HEK293 (cell line): ENCODE measurements at regions not wholly inside any gene's neighbourhood (a gene's known extent, or its start where the extent isn't known, plus 50 kb on each side); places are given as distances from the start of the nearest gene placed in this dataset.

Source experiments
- CTCF ChIA-PET: fragments of 350-600 bp; formaldehyde crosslinking; extraction: SDS; loops from one replicate; lab custom pipeline; 2021; ENCODE audit warnings: antibody characterized with exemption; lab: Yijun Ruan, JAX
- POLR2A ChIA-PET: fragments of 300-600 bp; formaldehyde crosslinking; extraction: SDS; loops from one replicate; lab custom pipeline; 2020; ENCODE audit warnings: antibody characterized with exemption, inconsistent platforms; lab: Yijun Ruan, JAX
- H3K27ac ChIP-seq: fragments of 200-500 bp; sonication (Bioruptor generic); 2 replicates; pipeline ENCODE4 v1.5.1; 2014; ENCODE audit warnings: low read depth, low read length, control low read depth, inconsistent platforms; ENCODE audit errors: extremely low read depth
- H3K36me3 ChIP-seq, 2 experiments: fragments of 200-500 bp in 1 of 2; sonication (Bioruptor generic) in 1 of 2; 1 replicate in 1 of 2; 2 replicates in 1 of 2; pipeline ENCODE4 v1.5.1; 2014 to 2017; ENCODE audit warnings: inconsistent platforms in 2 of 2, low read length in 2 of 2; ENCODE audit not compliant: control insufficient read depth in 2 of 2, insufficient read depth in 1 of 2
- H3K4me1 ChIP-seq: fragments of 200-500 bp; sonication (Bioruptor generic); 2 replicates; pipeline ENCODE4 v1.5.1; 2014; ENCODE audit warnings: mild to moderate bottlenecking, low read length, inconsistent platforms; ENCODE audit not compliant: control insufficient read depth, insufficient read depth
- H3K4me3 ChIP-seq: 2 replicates; pipeline ENCODE4 v1.5.1; 2011; ENCODE audit warnings: low read depth, mild to moderate bottlenecking, control low read depth, low read length, moderate library complexity
- H3K9me3 ChIP-seq: fragments of 200-500 bp; sonication (Bioruptor generic); 2 replicates; pipeline ENCODE4 v1.5.1; 2014; ENCODE audit warnings: low read depth, low read length, inconsistent platforms; ENCODE audit not compliant: control insufficient read depth, insufficient read depth
- ATF2 ChIP-seq: fragments of 450-650 bp; formaldehyde crosslinking; IDR thresholded peaks from 2 replicates; pipeline ENCODE4 v1.5.1; 2016; ENCODE audit warnings: missing biosample characterization, missing genetic modification characterization, low read depth
- EGR2 ChIP-seq: fragments of 450-650 bp; formaldehyde crosslinking; IDR thresholded peaks from 2 replicates; pipeline ENCODE4 v1.5.1; 2016; ENCODE audit warnings: low read depth, missing biosample characterization, missing genetic modification characterization
- REPIN1 ChIP-seq: fragments of 450-650 bp; formaldehyde crosslinking; IDR thresholded peaks from 2 replicates; pipeline ENCODE4 v1.5.1; 2017; ENCODE audit warnings: missing biosample characterization, missing genetic modification characterization, low read depth
- ZBTB20 ChIP-seq: fragments of 450-650 bp; formaldehyde crosslinking; IDR thresholded peaks from 2 replicates; pipeline ENCODE4 v1.5.1; 2016; ENCODE audit warnings: missing biosample characterization, missing genetic modification characterization
- ZIC2 ChIP-seq: fragments of 450-650 bp; formaldehyde crosslinking; IDR thresholded peaks from 2 replicates; pipeline ENCODE4 v1.5.1; 2016; ENCODE audit warnings: missing biosample characterization, missing genetic modification characterization
- ZNF157 ChIP-seq: fragments of 450-650 bp; formaldehyde crosslinking; IDR thresholded peaks from 2 replicates; pipeline ENCODE4 v1.5.1; 2016; ENCODE audit warnings: missing biosample characterization, missing genetic modification characterization
- ZNF221 ChIP-seq: fragments of 450-650 bp; formaldehyde crosslinking; IDR thresholded peaks from 2 replicates; pipeline ENCODE4 v1.5.1; 2017; ENCODE audit warnings: missing biosample characterization, missing genetic modification characterization, borderline replicate concordance
- ZNF335 ChIP-seq: fragments of 450-650 bp; formaldehyde crosslinking; conservative IDR thresholded peaks from 2 replicates; pipeline ENCODE4 v1.5.1; 2016; ENCODE audit warnings: missing biosample characterization, missing genetic modification characterization
- ZNF433 ChIP-seq: fragments of 450-650 bp; formaldehyde crosslinking; IDR thresholded peaks from 2 replicates; pipeline ENCODE4 v1.5.1; 2016; ENCODE audit warnings: missing biosample characterization, missing genetic modification characterization, low read depth
- ZNF473 ChIP-seq: fragments of 450-650 bp; formaldehyde crosslinking; IDR thresholded peaks from 2 replicates; pipeline ENCODE4 v1.5.1; 2017; ENCODE audit warnings: missing biosample characterization, missing genetic modification characterization
- ZNF529 ChIP-seq: fragments of 450-650 bp; formaldehyde crosslinking; IDR thresholded peaks from 2 replicates; pipeline ENCODE4 v1.5.1; 2017; ENCODE audit warnings: missing genetic modification characterization, missing biosample characterization; ENCODE audit not compliant: insufficient replicate concordance
- ZNF530 ChIP-seq: fragments of 450-650 bp; formaldehyde crosslinking; IDR thresholded peaks from 2 replicates; pipeline ENCODE4 v1.5.1; 2016; ENCODE audit warnings: low read depth, missing biosample characterization, missing genetic modification characterization
- ZNF571 ChIP-seq: fragments of 450-650 bp; formaldehyde crosslinking; IDR thresholded peaks from 2 replicates; pipeline ENCODE4 v1.5.0; 2017; ENCODE audit warnings: missing biosample characterization, missing genetic modification characterization
- ZNF580 ChIP-seq: fragments of 450-650 bp; formaldehyde crosslinking; IDR thresholded peaks from 2 replicates; pipeline ENCODE4 v1.5.1; 2016; ENCODE audit warnings: missing biosample characterization, missing genetic modification characterization
- ZNF792 ChIP-seq: fragments of 450-650 bp; formaldehyde crosslinking; IDR thresholded peaks from 2 replicates; pipeline ENCODE4 v1.5.1; 2016; ENCODE audit warnings: missing biosample characterization, missing genetic modification characterization
- ZNF830 ChIP-seq: fragments of 450-650 bp; IDR thresholded peaks from 2 replicates; pipeline ENCODE4 v1.5.0; 2018; ENCODE audit warnings: missing biosample characterization, missing genetic modification characterization, low read depth, mild to moderate bottlenecking, moderate library complexity
- ZNF837 ChIP-seq: fragments of 450-650 bp; formaldehyde crosslinking; IDR thresholded peaks from 2 replicates; pipeline ENCODE4 v1.5.1; 2016; ENCODE audit warnings: missing biosample characterization, missing genetic modification characterization
- ZXDB ChIP-seq: fragments of 450-650 bp; formaldehyde crosslinking; IDR thresholded peaks from 2 replicates; pipeline ENCODE4 v1.5.1; 2016; ENCODE audit warnings: missing biosample characterization, missing genetic modification characterization
- TF ChIP-seq, protein P1 (sequence below): fragments of 450-650 bp; formaldehyde crosslinking; IDR thresholded peaks from 2 replicates; pipeline ENCODE4 v1.5.1; 2016; ENCODE audit warnings: missing biosample characterization, missing genetic modification characterization
- TF ChIP-seq, protein P2 (sequence below): fragments of 450-650 bp; formaldehyde crosslinking; conservative IDR thresholded peaks from 2 replicates; pipeline ENCODE4 v1.5.1; 2016; ENCODE audit warnings: low read depth, missing biosample characterization, missing genetic modification characterization
- TF ChIP-seq, protein P3 (sequence below): fragments of 450-650 bp; formaldehyde crosslinking; IDR thresholded peaks from 2 replicates; pipeline ENCODE4 v1.5.1; 2016; ENCODE audit warnings: missing biosample characterization, missing genetic modification characterization, borderline replicate concordance

GRCh38 chr2:217386041-217386440 lies 526.2 kb upstream of the TNP1 start (continued):
- no peak for TF ChIP-seq ATF2 (tag by site-specific recombination)

GRCh38 chr2:217383620-217384019 lies 523.8 kb upstream of the TNP1 start:
- ChIA-PET POLR2A (no interaction called here), CTCF (interaction anchor here (0.6 kb wide), 1 partner anchor 143 kb away, joined by 3 read pairs; no protein-coding TSS in a partner anchor)
- TF ChIP-seq ZNF530 (tag by site-specific recombination) = no peak
- no peak for TF ChIP-seq ZNF221
- no peak for TF ChIP-seq ZIC2
- no peak for TF ChIP-seq ZNF473 (tag by site-specific recombination)
- TF ChIP-seq, protein P1, sequence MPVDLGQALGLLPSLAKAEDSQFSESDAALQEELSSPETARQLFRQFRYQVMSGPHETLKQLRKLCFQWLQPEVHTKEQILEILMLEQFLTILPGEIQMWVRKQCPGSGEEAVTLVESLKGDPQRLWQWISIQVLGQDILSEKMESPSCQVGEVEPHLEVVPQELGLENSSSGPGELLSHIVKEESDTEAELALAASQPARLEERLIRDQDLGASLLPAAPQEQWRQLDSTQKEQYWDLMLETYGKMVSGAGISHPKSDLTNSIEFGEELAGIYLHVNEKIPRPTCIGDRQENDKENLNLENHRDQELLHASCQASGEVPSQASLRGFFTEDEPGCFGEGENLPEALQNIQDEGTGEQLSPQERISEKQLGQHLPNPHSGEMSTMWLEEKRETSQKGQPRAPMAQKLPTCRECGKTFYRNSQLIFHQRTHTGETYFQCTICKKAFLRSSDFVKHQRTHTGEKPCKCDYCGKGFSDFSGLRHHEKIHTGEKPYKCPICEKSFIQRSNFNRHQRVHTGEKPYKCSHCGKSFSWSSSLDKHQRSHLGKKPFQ (tag by site-specific recombination) = no peak
- TF ChIP-seq ZNF157 (tag by site-specific recombination) = no peak
- no peak for TF ChIP-seq ZNF830 (tag by site-specific recombination)
- TF ChIP-seq REPIN1 (tag by site-specific recombination) = no peak
- no peak for TF ChIP-seq EGR2 (tag by site-specific recombination)
- TF ChIP-seq ZNF837 (tag by site-specific recombination) = no peak
- TF ChIP-seq, protein P2, sequence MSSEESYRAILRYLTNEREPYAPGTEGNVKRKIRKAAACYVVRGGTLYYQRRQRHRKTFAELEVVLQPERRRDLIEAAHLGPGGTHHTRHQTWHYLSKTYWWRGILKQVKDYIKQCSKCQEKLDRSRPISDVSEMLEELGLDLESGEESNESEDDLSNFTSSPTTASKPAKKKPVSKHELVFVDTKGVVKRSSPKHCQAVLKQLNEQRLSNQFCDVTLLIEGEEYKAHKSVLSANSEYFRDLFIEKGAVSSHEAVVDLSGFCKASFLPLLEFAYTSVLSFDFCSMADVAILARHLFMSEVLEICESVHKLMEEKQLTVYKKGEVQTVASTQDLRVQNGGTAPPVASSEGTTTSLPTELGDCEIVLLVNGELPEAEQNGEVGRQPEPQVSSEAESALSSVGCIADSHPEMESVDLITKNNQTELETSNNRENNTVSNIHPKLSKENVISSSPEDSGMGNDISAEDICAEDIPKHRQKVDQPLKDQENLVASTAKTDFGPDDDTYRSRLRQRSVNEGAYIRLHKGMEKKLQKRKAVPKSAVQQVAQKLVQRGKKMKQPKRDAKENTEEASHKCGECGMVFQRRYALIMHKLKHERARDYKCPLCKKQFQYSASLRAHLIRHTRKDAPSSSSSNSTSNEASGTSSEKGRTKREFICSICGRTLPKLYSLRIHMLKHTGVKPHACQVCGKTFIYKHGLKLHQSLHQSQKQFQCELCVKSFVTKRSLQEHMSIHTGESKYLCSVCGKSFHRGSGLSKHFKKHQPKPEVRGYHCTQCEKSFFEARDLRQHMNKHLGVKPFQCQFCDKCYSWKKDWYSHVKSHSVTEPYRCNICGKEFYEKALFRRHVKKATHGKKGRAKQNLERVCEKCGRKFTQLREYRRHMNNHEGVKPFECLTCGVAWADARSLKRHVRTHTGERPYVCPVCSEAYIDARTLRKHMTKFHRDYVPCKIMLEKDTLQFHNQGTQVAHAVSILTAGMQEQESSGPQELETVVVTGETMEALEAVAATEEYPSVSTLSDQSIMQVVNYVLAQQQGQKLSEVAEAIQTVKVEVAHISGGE (tag by site-specific recombination) = no peak
- no peak for TF ChIP-seq ZBTB20 (tag by site-specific recombination)
- TF ChIP-seq ZNF529 (tag by site-specific recombination) = no peak
- TF ChIP-seq, protein P3, sequence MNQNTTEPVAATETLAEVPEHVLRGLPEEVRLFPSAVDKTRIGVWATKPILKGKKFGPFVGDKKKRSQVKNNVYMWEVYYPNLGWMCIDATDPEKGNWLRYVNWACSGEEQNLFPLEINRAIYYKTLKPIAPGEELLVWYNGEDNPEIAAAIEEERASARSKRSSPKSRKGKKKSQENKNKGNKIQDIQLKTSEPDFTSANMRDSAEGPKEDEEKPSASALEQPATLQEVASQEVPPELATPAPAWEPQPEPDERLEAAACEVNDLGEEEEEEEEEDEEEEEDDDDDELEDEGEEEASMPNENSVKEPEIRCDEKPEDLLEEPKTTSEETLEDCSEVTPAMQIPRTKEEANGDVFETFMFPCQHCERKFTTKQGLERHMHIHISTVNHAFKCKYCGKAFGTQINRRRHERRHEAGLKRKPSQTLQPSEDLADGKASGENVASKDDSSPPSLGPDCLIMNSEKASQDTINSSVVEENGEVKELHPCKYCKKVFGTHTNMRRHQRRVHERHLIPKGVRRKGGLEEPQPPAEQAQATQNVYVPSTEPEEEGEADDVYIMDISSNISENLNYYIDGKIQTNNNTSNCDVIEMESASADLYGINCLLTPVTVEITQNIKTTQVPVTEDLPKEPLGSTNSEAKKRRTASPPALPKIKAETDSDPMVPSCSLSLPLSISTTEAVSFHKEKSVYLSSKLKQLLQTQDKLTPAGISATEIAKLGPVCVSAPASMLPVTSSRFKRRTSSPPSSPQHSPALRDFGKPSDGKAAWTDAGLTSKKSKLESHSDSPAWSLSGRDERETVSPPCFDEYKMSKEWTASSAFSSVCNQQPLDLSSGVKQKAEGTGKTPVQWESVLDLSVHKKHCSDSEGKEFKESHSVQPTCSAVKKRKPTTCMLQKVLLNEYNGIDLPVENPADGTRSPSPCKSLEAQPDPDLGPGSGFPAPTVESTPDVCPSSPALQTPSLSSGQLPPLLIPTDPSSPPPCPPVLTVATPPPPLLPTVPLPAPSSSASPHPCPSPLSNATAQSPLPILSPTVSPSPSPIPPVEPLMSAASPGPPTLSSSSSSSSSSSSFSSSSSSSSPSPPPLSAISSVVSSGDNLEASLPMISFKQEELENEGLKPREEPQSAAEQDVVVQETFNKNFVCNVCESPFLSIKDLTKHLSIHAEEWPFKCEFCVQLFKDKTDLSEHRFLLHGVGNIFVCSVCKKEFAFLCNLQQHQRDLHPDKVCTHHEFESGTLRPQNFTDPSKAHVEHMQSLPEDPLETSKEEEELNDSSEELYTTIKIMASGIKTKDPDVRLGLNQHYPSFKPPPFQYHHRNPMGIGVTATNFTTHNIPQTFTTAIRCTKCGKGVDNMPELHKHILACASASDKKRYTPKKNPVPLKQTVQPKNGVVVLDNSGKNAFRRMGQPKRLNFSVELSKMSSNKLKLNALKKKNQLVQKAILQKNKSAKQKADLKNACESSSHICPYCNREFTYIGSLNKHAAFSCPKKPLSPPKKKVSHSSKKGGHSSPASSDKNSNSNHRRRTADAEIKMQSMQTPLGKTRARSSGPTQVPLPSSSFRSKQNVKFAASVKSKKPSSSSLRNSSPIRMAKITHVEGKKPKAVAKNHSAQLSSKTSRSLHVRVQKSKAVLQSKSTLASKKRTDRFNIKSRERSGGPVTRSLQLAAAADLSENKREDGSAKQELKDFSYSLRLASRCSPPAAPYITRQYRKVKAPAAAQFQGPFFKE (tag by site-specific recombination) = no peak
- TF ChIP-seq ZXDB (tag by site-specific recombination) = no peak
- TF ChIP-seq ZNF571 (tag by site-specific recombination) = no peak
- TF ChIP-seq ZNF580 = no peak
- TF ChIP-seq ZNF335 (tag by site-specific recombination) = no peak
- no peak for TF ChIP-seq ZNF433
- no peak for TF ChIP-seq ZNF792
- Histone ChIP-seq H3K4me1 (no peaks in the 10 kb centered on the region), H3K36me3 (no peaks in the 10 kb centered on the region), H3K9me3 (no peaks in the 10 kb centered on the region), H3K4me3 (no peak overlapping the region), H3K27ac (no peak overlapping the region)
